Hematopoietic multipotent progenitor cell (in vitro differentiated cells): ENCODE measurements at regions not wholly inside any gene's neighbourhood (a gene's known extent, or its start where the extent isn't known, plus 50 kb on each side); places are given as distances from the start of the nearest gene placed in this dataset.

Source experiments
- DNase-seq, 3 donors: peaks; one replicate each; pipeline ENCODE4 v3.0.0-alpha.2; 2011 to 2015; ENCODE audit warnings: low read depth in 2 of 3, low spot score in 2 of 3

DNA sequence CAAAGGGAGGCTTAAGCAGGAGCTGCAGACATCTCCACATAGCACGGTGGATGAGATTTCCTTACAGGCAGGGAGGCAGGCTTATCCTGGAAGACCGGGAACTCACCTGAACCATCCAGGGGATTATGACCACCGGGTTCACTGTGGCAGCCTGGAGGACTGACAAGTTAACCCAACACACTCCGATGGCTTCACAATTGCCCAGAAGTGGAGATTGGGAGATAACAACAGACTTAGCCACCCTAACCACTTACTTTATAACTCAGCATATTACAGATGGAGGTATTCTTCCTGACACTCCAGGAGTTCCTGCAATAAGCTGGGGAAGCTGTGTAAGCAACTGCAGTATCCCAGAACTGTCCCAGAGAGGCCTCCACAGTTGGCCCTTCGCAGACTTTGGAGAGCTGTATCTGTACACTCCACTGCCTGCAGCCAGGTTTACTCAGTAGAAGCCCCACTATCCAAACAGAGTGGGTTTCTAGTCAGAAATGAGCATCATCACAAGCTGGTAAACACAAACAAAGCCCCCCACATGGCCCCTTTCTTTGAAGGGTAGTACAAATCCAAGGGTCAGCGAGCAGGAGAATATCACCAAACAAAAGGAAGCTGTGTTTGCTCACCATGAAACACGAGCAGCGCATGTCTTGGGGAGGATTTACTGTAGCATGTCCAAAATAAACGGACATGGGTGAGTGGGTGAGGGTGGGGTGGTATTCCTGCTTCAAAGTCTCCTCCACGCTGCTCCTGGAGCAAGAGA lies 462.2 kb downstream of the RASEF start:
- DNase-seq: no peak

DNA sequence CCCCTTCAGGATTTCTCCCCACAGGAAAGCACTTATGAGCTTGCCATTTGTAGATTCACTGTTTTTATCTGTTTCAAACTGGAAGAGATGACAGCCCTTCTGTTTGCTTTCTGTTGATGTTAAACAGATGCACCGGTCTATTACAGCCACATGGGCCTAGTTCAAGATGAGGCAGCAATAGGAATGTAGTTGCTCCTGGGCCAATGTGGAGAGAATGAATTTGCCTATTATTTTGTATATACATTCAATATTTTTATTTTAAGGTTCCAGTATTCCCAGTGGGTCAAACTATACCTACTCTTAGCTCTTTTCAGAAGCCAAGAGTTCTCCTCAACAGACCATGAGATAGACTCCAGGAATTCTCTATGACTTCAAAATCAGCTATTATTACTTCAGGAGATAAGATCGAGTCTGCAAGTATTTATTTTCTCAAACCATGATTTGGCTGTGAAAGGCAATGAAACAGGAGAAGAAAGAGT lies 461.6 kb downstream of the RASEF start:
- no peak for DNase-seq

DNA sequence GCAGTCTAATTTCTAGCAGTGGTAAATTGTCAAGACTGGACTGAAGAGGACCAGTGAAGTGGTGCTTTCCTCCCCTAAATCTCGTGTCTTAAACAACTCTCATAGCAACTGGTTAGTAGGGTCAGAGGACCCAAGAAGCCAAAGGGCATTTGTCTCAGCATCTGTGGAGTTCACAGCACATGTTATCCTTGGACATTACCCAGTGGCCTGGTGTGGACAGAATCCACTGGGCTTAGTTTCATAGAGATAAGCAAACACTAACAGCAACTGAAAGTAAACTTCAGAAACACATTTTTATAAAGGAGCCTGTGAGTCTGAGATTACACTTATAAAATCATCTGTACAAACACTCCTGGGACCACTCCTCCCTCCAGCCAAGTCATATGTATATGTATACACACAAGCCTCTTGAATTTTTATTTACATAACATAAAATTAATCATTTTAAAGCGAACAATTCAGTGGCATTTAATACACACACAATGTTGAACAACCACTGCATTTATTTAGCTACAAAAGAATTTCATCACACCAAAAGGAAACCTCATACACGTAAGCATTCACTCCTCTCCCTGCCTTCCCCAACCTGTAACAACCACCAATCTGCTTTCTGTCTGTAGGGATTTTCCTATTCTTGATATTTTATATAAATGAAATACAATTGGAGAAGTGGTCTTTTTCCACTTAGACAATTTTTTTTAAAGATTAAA lies 457.8 kb downstream of the RASEF start:
- no peak for DNase-seq

DNA sequence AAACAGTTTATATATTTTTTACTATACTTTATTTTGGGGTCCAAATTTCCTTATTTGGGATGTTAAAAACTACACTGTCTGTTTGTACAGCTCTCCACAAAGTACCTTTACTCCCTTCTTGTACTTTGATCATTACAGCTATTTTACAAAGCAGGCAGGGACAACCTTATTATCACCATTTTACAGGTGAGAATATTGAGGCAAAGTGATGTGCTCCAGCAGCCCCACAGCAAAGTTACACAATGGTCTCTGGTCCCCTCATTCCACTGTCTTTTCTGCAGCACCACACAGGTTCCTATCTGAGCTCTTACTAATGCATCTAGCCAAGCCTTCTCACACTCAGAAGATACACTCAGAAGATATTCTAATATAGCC lies 457.3 kb downstream of the RASEF start:
- no peak for DNase-seq

DNA sequence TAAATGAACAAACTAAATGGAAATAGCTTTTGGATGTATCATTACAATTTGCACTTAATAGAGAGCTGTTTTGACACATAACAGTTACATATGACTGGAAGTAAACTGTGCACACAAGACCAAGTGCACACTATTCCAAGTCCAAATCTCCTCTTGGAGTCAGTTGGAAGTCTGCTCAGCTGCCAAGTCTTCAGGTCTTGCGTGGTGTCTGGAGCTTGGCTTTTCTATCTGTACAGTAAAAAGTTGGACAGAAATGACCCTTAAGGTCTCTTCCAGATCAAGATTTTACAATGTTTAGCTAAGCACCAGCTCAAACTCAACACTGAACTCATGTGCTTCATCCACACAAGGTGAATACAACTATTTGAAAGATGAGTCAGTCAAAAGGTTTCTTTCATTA lies 456.9 kb downstream of the RASEF start:
- no peak for DNase-seq

DNA sequence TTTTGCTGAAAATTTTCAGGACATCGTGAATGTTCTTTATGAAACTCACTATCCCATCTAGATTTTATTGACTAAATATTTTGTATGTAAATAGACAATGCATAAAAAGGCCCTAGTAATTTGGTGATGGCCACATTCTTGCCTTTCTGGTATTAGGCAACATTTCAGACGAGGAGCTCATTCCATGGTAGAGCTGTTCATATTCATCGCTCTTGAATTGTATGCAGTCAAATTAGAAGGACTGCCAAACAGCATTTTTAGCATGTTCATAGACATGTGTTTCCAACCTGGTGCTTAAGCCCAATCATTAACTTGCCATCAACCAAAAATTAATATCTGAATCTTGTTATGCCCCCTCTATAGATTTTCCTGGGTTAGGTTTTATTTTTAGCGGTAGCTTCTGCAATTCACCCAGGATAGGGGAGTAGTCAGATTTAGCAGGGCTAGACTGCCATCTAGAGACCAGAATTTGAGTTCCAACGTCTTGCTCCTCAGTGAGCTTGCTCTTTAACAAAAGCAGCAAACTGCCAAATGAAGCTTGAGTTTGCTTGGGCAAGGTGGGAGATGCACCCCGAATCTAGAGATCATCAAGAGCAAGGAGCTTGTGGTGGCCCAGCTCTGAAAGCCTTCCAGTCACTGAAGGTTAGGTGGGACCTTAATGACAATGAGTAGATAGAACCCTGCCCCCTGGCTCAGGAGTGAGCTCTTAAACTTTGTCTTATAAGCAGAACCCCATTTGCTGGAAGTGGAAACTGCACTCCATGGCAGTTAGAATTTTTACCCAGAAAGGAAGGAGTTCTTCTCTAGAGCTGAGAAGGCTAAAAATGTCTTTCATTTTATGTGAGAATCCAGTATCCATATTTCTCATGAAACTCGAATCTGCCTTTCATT lies 456.2 kb downstream of the RASEF start:
- DNase-seq: peak in 2 of 3 donors; percentile 51 to 72

DNA sequence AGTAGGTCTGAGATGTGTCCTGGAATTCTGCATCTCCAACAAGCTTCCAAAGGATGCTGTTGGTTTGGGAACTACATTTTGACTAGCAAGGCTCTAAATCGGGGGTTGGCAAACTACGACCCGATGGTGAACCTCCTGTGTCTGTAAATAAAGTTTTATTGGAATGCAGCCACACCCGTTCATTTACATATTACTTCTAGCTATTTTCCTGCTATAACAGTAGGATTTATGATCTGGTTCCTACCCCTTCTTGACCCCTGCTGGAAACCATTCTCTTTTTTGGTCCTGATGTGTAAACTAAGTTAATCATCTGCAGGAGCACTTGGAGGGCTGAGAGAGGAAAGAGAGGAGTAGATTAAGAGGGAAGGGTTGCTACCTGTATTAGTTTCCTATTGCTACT lies 454.5 kb downstream of the RASEF start:
- DNase-seq: no peak

DNA sequence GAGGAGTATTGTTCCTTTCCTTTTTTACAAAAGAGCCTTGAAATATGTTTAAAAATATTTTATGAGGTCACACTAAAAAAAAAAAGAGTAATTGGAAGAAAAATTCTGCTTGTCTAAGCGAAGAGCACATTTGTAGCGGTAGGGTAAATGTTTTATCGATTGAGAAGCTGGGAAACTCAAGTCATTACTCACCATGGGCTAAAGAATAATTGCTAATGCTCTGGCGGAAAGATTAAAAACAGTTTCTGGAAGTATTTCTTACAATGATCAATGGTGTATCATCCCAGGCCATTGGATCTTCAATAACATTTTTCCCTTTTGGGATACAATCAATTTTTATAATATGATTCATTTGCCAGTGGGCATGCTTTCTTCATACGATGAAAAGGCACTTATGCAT lies 450.0 kb downstream of the RASEF start:
- DNase-seq: no peak

DNA sequence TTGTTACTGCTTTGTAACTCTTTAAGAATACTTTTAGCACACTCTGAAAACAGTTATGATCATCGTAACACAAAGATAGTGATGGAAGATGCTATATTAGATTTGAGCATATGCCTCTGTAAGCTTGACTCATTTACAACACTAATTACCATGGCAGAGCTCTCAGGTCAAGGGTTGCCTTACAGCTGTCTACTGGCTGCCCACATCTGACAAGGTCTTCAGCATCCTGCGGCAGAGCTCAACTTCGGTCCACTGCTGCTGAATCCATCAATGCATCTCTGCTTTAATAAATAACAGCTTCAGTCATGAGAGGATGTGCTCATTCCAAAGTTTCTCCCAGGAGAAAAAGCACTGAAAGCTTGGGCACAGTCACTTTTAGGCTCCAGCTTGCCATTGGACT lies 449.4 kb downstream of the RASEF start:
- DNase-seq: no peak

DNA sequence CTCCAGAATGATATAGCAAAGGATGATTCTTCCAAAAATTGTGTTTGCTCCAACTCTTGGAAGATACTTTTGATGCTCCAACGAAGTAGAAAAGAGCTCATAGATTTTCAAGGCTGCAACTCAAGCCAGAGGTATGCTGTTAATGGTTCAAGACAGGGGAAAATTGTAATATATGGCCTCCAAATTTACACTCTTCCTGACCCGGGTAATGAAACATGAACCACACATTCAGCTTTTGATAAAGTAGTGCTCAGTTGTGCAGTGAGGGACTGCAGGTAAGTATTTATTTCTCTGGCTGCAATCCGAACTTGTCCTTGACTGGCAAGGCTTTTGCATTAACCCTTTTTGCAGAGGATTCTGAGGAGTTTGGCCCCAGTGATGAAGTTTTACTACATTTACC lies 446.4 kb downstream of the RASEF start:
- DNase-seq: no peak

DNA sequence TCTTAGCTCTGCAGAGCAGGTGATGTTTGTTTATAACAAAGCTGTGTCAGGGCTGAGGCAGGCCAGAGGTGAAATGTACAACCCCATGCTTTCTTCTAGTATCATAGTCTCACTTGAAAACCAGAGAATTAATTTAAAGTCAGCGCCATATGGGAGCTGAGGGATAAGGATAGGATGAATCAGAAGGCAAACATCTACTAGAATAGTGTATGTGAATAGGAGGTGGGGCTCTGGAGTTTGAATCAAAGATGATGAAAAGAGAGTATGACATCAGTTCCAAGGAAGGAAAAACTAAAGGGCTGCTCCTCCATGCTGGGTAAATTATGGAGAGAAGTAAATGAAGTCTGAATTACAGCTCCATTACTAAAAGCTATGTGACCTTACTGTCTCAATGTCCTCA lies 441.5 kb downstream of the RASEF start:
- DNase-seq: no peak

DNA sequence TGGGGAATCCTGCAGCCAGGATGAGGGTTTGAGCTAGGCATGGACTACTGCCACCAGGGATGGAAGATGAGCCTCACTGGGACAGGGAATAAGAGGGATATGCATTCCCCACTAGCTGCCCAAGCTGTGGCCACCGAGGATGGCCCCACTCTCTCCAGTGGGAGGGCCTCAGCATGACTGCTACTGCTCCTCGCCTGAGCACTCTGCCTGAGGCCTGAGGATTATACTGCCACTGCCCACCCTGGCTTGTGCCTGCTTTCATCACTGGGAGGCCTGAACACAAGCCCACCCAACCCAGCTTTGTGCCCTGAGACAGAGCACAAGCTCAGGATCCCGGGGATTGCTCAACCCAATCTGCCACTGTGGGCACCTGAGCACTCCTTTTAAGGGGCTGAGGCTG lies 425.6 kb downstream of the RASEF start:
- no peak for DNase-seq

DNA sequence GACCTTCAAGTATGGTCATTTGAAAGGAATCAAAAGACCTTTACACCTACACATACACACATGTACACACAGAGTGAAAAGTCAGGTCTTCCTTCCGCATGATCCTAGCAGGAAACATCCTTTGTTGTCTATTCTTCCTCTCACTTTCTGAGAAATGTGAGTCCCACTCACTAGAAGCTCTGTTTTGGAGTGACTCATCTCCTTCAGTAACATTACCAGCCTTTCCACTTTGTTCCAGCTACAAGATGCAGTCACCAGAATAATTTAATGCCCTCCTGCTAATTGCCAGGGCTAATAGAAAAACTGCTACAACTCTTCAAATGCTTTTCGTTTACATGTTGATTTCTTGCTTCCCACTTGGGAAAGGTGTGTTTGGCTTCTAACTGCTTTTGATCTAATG lies 417.3 kb downstream of the RASEF start:
- no peak for DNase-seq

DNA sequence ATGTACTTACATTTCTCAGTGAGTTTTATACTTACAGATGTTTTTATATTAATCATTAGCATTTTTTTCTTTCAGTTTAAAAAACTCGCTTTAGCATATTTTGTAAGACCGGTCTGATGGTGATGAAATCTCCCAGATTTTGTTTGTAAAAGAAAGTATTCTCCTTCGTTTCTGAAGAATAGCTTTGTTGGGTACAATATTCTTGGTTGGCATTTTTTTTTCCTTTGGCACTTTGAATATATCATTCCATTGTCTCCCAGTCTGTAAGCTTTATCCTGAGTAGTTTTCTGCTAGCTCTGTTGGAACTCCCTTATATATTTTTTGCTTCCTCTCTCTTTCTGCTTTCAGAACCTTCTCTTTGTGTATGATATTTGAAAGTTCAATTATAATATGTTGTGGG lies 412.6 kb downstream of the RASEF start:
- no peak for DNase-seq

DNA sequence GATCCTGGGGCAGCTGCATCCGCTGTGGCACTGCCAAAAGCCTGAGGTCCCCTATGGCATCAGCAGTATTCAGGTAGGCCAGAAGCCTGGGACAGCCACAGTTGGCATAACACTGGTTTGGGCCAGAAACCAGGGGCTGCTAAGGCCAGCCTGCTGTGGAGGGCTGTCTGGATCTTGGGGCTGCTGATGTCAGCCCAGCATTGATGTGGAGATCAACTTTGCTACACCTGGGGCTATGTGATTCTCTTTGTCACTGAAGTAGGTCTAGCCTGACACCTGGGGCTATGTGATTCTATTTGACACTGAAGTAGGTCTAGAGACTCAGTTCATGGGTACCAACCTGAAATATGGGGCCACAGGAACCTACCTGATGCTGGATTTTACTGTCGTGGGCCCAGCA lies 411.5 kb downstream of the RASEF start:
- no peak for DNase-seq

DNA sequence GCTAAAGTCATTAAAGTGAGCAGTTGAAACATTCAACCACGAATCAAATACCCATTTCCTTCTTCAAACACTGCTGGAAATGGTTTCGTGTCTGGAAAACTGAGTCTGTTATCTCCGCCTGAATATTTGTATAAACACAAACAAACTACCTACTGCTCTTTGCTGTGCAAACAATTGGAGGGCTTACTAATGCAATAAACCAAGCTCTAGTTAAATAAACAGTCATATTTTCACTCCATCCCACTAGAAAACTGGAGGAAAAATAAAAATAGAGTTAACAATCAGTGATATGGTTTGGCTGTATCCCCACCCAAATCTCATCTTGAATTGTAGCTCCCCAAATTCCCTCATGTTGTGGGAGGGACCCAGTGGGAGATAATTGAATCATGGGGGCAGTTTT lies 397.6 kb downstream of the RASEF start:
- DNase-seq: no peak

DNA sequence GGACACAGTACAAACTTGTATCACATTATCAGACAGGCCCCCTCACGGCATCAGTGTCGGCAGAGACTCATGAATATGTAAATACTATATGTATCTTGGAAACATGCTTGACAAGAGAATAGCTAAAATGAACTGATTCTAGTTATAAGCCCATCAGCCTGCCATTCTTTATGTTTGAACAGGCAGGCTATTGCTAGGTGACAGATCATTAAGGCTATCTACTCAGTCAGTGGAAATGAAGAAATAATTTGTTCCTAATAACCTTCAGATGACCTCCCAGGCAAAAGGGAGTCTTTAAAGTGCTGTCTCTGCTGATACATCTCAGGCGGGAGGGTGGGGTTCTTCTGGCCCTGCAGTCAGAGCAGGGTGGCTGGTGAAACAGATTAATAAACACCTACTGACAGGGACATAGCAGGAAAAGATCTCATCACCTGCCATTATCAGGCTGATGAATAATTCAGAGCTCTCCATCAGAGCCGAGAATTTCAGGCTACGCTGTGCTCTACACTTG lies 394.2 kb downstream of the RASEF start:
- no peak for DNase-seq

DNA sequence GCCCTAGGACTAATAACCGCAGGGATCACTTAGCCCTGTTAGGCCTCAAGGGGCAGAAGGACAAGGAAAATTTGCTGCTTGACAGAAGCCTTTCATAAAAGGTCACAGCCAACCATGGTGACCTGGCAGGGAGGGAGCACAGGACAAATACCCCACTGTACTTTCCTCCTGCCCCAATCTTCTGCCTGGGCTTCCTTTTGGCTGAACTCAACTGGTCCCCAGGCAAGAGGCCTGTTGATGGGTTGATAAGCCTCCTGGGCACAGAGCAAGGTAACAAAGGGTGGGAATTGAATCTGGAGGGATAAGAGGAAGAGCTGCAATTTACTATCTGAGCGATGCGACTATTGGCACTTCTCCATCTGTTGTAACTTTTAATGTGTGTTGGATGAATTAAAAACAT lies 392.9 kb downstream of the RASEF start:
- no peak for DNase-seq

DNA sequence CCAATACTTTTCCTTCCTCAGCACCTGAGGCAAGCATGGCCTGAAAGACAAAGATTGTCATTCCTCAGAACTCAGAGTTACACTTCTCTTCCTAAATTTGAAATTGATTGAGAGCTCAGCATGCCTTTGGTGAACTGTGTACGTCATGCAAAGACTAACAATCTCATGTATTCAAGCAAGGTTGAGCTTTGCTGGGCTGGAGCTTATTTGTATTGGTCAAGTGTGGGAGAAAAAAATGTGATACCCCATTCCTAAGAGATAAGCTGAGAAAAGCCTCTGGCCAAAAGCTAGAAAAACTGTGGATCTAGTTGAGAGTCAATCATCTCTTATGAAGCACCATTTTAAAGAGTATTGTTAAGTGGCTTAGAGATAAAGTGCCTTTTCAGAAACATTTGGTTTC lies 392.2 kb downstream of the RASEF start:
- no peak for DNase-seq

DNA sequence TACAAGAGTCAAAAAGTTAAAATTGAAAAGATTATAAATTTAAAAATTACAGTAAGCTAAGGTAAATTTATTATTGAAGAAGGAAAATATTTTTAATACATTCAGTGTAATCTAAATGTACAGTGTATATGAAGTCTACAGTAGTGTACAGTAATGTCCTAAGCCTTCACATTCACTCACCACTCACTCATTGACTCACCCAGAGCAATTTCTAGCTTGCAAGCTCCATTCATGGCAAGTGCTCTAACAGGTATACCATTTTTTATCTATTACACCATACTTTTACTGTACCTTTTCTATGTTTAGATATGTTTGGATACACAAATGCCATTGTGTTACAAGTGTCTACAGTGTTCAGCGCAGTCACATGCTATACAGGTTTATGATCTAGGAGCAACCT lies 389.7 kb downstream of the RASEF start:
- no peak for DNase-seq

DNA sequence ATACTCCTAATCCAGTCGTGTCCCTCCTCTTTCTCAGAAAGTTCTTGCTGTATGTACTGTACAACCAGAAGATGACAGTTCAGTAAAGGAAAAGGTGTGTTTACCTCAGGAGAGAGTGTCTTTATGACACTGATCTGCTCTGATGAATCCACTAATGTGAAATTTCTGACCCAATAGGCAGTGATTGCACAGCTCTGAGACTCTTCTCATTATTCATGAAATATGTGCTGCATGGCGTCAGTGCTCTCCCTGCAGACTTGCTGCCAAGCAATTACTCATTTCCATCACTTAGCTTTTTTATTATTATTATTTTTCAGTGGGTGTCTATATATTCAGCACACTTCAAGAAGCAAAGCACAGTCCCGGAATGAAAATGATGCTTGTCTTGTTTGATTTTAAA lies 389.0 kb downstream of the RASEF start:
- no peak for DNase-seq
